Myocyte (in vitro differentiated cells): ENCODE measurements at regions not wholly inside any gene's neighbourhood (a gene's known extent, or its start where the extent isn't known, plus 50 kb on each side); places are given as distances from the start of the nearest gene placed in this dataset.
A peak's percentile ranks its signal among the peaks of the same experiment; 100 is the strongest.

ENCODE experiments used
- DNase-seq: peaks from one replicate; pipeline ENCODE4 v3.0.0-alpha.2; 2012; ENCODE audit warnings: low read depth

DNA sequence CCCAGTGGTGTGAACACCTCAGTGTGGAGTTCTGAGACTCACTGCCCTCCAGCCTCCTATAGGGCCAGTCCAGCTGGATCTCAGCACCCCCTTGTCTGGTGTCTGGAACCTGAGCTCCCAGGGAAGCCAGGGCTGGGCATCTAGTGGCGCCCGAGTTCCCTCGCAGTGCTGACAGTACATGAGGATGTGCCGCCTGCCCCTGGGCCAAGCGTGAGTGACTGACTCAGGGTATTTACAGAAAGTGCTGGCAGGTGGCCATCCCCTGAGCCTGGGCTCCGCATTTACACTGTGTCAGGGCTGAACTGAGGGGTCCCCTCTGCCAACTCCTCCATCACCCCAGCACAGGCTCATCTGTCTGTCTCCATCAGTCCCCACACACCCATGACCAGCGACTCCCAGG is 185.3 kb downstream of the BRD1 start:
- no peak for DNase-seq

DNA sequence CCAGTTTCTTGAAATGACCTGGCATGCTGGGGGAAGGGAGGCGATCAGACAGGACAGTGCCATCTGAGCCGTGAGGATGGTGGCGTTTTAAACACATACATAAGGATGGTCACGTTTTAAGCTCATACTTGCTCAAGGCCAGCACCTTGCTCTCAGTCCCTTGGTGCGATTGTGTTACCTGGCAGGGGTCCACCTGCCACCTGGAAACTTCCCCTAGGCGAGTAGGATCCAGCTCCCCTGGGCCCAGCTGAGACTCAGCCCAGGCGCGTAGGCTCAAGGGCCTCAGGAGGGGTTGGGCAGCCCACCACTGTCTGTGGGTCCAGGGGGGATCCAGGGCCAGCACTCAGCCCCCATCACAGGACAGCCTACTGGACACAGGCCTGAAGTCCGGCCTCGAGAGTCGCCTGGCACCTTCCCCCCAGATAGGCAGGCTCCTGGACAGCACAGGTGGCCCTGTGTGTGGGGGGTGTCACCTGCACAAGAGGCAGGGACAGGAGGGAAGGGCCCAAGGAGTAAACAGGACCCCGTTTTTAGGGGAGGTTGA is 185.8 kb downstream of the BRD1 start:
- DNase-seq, result no peak

DNA sequence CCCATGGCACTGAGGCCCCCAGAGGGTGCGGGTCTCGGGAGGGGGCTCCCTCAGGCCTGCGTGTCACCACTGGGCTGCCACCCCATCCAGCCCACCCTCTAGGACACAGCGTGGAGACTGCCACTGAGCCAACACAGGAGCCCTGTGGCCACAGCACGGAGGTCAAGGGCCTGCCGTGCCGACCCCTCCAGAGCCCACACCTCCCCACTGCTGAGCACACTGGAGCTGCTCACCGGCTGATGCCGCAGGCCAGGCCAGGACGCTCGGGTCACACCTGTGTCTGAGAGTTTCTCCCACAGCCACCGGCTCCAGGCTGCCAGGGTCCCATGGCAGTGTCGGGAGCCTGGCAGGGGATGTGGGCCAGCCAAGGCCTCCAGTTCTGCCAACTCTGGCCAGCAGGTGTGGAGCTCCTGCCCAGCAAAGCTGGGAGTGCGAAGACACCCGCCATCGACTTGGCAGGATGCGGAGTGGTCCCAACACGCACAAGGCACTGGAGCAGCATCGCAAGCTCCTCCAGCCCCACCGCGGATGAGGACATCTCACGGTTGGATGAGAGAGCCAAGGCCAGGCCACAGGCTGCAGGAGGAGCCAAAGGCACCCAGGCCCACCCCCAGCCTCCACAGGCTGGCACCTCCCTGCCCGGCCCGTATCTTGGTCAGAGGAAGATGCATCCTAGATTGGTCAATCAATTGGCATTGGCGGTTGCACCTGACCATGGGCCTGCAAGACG is 187.1 kb downstream of the BRD1 start:
- DNase-seq, result no peak

DNA sequence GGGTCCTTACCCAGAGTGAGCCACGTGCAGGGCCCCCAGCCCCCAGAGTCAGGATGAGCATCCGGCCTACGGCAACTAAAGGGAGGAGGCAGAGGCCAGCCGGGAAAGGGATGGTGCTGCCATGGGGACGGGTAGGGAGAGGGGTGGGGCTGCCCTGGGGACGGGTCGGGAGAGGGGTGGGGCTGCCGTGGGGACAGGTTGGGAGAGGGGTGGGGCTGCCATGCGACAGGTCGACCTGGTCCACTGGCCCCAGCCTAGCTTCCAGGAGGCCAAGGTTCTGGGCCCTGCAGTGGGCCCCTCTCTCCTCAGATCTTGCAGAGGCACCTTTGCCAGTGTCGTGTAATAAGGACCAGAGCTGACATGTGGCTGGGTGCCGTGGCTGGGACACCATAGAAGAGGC is 187.7 kb downstream of the BRD1 start:
- no peak for DNase-seq

DNA sequence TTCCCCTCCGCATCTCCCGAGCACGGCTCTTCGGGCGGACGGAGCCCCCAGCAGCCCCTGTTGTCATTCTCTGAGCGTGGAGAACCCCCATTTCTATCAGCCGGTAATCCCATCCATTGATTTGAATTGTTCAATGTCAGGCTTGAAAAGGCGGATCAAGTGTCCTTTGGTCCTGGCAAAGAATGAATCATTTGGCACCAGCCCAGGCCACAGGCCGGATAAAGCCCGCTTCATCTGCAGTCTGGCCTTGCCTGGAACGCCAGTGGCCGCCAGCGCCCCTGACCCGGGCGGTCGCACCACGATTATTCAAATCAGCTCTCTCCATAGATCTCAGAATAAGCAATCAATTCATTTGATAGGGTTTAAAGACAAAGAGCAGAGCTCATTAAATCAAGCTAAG is 188.9 kb downstream of the BRD1 start:
- peak; percentile 69 for DNase-seq

DNA sequence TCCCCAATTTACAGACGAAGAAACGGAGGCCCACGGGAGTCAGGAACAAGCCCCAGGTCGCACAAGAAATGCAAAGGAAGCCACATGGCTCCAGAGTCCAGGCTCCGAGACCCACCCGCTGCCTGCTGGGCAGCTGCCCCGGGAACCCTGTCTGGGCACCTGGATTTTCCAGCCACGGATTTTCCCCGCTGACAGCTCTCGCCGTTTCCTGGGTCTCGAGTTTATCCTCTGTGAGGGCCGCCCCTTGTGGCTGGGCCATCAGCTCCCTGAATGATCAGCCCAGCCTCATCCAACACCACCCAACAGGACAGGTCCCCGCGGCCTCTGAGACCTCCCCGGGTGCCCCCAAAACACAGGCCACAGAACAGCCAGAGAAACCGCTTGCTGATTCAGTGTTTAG is 189.7 kb downstream of the BRD1 start:
- DNase-seq, result no peak

DNA sequence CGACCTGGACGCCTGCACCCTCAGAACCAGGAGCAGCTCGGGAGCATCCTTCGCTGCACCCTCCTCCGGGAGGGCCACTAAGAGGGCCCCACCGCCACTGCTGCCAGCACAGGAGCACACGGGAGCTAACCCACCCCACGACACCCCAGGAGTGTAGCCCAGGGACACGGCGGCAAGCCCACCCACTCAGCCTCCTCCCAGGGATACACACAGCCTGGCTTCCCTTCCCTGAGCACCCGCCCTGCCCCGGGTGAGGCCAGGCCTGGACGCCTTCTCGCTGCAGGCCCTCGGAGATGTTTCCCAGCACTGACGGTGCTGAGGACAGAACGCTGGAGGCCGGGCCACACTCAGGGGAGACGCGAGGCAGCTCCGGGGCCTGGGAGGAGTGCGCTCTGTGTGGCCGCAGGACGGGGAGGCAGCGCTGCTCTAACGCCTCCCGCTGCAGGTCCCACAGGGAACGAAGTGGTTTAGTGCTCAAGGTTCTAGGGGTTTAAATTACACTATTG is 190.4 kb downstream of the BRD1 start:
- no peak for DNase-seq

DNA sequence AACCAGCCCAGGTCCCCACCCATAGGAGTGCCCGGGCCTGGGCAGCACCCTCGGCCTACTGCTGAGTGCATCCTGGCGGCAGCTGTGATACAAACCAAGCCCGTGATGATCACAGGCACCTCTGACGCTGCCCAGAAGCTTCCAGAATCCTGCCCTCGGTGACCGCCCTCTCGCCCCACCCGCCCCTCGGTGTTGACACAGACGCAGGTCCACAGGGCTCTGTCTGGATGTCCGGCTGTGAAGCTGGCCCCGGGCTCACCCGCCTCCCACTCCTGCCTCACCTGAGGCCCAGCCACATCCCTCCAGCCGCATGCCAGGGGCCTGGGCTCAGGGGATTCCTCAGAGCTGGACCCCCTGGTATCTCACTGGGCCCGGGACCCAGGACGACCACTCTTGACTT is 191.0 kb downstream of the BRD1 start:
- DNase-seq, result no peak

DNA sequence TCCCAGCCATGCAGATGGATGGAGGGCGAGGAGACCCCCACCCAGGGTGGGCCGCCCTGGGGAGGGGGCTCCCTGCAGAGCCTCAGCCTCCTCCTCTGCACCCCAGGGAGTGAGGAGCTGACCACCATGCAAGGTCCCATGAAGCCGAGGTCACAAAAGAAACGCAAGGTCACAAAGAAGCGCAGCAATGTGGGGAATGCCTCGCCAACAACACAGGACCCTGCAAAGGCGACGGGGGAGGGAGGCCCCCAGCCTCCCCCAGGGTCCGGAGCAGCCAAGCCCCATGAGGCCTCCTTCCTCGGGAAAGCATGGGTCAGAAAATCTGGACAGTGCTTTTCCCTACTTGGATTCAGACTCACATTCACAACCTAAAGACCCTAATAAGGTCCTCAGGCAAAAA is 191.5 kb downstream of the BRD1 start:
- DNase-seq, result no peak

DNA sequence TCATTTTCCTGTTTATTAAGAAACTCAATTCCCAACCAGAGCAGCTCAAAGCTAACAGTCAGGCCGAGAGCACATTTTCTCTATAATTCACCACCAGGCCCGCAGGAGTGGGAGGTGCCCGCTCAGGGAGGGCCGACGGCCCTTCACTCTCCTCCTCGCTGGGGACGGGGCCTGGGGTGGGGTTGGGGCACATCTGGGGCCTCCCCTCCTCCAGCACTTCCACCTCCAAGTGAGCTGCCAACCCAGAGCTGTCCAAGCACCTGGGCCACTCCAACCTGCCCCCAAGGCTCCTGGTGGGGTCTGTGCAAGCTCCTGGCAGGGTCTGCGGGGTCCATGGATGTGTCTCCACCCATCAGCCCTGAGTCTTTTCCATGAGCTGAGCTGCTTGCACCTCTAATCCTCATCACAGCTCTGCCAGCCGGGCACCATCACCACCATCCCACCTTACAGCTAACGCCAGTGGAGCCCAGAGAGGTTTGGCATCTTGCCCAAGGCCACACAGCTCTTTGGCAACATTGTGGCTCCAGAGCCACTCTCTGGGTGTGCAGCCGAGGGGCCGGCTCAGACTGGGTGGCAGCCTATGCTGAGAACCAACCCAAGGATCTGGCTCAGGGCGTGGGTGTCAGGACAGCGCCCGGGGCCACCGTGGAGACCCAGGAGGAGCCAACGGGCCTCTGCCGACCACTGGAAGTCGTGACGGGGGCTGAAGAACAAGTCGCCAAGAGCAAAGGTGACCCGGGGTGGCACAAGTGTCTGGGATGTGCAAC is 193.5 kb downstream of the BRD1 start:
- DNase-seq, result no peak

DNA sequence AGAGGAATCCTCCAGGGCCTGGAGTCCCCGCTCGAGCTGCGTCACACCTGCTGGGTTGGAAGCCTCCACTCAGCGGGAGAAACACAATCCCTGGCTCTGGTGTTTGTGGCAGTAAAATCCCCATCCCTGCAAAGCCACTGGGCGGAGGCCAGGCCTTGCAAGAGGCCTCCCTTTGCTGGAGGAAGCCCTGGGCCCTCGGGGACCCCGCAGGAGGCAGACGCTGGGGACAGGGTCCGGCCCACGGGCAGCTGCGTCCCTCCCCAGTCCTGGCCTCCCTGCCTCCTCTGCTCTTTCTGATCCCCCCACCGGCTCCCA is 194.7 kb downstream of the BRD1 start:
- no peak for DNase-seq

DNA sequence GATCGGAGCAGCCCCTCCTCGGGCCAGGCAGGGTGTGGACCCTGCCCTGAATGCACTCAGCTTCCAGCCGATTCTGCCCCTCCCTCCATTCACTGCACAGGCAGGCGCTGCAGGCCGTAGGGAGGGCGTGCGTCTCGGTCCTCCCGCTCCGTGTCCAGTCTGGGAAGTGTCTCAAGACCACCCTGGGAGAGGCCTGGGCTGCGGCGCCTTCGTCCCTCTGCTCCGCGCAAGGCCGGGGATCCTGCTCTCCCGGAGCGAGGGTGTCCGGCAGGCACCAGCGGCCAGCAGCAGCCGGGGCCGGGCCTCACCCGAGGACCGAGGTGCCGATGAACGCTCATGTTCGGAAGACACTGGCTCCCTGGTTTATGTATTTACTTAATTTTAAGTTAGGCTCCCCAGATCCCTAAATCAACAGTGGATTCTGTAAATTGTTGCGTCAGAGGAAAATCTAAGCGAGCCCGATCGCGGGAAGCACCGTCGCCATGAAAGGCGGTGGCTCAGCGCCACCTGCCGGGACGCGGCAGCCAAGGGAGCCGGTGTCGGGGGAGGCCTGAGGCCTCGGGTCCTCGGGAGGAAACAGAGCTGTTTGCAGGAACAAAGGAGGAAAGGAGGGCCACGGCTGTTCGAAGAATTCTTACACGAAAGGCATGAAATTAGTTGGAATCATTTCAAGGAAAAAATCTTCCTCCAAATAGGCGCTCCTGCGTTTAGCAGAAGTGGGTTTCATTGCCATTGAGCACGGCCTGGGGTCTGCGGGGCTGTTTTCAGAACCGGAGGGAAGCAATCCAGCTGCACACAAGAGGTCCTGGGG is 195.3 kb downstream of the BRD1 start:
- peak; percentile 24 for DNase-seq

DNA sequence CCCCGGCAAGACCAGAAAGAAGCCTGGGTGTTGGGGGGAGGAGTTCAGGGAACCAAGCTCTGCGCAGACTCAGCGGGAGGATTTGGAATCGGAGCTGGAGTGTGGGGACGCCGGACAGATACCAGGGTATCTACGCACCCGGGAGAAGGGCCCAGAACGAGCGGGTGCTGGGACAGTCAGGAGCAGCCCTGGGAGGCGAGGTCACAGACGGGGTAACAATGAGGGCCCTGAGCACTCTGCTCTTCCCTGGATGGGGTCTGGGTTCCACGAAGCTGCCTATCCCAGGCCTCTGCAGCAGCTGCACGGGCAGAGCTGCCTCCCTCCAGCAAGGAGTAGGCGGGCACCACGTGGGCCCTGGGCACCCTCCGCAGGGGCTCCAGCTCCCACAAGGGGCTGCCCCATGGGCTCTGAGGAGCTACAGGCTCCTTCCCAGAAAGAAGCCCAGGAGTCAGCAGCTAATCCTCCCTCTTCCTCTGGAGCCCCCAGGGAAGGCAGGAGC is 197.2 kb downstream of the BRD1 start:
- DNase-seq, result no peak

DNA sequence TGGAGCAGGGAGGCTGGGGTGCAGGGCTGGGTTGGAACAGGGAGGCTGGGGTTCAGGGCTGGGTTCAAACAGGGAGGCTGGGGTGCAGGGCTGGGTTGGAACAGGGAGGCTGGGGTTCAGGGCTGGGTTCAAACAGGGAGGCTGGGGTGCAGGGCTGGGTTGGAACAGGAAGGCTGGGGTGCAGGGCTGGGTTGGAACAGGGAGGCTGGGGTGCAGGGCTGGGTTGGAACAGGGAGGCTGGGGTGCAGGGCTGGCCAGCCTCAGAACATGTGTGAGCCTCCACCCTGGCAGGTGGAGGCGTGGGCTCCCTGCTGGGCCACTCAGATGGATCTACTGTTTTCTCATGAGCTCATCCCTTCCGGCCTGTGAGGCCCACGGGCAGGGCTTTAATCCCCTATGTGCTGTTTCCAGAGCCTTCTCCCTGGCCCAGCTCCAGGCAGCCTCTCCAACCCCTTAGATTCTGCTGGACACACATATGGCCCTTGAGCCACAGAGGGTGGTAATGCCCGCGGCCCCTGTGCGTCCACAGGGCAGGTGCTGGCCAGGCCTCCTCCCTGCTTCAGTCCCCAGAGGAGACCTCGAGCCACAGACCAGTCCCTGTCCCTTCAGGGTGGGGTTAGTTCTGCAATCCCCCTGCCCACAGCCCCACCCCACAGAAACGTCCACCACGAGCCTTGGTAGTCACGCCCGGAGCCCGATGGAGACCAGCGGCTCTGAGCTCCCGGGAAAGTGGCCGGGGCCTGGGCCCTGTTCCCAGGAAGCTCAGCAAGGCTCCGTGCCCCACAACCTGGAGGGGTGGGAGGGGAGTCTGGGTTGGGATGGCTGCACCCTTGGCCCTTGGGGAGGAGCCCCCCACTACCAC is 197.9 kb downstream of the BRD1 start:
- DNase-seq, result no peak

DNA sequence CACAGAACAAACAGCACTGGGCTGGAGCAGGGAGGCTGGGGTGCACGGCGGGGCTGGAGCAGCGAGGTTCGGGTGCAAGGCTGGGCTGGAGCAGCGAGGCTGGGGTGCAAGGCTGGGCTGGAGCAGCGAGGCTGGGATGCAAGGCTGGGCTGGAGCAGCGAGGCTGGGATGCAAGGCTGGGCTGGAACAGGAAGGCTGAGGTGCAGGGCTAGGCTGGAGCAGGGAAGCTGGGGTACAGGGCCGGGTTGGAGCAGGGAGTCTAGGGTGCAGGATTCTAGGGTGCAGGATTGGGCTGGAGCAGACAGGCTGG is 198.5 kb downstream of the BRD1 start:
- no peak for DNase-seq

DNA sequence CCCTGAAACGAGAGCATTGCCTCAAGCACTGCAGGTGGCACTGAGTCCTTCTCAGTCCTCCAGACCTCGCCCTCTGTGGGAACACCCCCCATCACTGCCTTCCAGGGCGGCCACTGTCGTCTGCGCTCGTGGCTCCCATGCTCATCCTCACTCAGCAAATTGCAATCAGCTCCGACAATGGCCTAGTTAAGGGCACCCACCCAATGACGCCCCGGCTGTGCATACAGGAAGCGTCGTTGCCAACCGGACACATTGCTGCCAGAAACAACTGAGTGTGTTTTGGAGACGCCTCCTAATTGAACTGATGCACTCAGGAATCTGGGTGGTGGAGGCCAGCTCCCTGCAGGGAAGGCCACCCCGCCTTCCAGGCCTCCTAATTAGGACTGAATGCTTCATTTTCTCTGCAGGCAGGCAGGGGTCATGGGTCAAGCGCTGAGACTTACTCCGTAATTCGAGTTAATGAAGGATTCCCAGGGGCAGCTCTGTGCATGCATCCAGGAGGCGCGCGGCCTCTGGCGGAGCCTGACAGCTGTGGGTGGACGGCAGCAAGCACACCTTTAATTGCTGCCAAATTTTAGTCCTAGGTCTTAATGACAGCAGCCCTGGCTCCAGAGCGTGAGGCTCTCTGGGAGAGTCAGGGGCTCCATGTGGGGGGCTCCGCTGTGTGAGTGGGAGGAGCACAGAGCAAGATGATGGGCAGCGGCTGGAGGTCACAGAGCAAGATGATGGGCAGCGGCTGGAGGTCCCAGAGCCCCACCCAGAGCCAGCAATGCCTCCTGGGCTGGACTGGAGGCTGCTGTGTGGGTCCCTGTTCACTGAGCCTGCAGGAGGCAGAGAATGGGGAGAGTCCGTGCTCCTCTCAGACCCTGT is 199.0 kb downstream of the BRD1 start:
- no peak for DNase-seq

DNA sequence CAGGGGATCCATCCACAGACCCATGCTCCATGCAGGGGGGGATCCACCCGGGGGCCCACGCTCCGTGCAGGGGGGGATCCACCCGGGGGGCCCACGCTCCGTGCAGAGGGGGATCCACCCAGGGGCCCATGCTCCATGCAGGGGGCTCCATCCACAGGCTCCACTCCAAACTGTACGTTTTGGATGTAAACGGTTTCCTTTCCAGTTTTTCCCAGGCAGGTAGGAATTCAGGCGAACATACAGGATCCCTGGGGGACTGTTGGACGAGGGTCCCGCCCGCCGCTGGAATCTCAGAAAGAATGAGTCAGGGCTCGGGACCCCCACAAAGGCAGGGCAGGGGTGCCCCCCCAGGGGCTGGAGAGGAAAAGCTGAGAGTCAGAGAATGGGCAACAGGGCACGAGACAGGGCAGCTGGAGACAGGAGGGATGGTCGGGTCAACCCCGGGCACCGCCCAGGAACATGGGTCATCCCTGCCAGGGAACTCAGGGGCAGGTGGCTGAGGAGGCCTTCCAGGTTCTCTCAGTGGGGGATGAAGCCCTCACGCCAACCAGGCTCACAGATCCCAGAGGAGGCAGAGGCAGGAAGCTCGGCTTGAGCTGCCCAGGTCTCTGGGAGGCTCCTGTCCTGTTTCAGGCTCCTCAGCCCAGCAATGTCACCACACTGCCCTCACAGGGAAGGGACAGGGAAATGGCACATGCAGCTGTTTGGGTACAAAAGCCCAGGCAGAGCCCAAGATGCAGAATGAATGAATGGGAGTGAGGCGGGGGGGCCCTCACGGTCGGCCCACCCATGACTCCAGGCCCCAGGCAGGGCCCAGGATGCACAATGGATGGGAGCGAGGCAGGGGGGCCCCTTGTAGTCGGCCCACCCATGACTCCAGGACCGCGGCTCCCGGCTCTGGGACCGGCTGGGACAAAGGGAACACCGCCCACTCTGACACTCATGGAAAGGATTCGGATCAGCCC is 200.2 kb downstream of the BRD1 start:
- no peak for DNase-seq

DNA sequence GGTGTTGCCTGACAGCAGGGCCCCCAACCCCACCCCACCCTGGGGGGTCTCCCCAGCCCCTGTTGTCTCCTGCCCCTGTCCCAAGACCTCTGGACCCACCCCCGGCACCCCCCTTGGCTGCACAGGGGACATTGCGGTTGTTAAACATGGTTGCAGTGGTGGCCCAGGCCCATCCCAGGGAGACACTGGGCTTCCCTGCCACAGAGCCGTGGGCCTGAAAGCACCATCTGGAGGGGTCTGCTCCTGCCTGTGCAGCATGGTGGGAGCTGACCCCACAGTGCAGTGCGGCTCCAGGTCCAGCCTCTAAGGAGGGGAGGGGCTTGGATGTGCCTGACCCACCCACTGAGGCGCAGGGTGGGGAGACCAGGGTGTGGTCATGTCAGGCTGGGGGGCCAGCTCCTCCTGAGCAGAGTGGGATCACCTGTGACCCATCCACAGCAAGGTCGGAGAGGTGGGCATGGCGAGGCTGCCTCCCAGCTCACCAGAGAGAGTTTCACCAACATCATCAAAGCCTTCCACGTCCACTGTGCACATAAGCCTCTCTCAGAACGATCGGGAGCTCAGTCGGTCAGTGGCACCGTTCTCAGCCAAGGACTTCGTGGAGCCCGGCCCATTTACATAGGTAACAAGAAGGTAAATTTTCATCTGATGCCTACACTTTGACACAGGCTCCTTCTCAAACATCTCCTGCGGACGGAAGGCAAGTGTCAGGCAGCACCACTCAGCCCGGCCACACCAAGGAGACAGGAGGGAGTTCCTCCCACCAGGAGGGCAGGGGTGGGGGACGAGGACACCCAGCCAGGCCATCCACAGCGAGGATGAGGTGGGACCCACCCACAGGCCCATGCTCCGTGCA is 201.1 kb downstream of the BRD1 start:
- no peak for DNase-seq
